ENCODE measurements at regions not wholly inside any gene's neighbourhood (a gene's known extent, or its start where the extent isn't known, plus 50 kb on each side); places are given as distances from the start of the nearest gene placed in this dataset.

GRCh38 chr12:45166056-45166455, 49.8 kb upstream of the ANO6 start:
- Histone ChIP-seq H3K4me3 (no peak overlapping the region), H3K27ac (no peak overlapping the region)
- DNase-seq (ENCODE audit: low spot score), result no peak
- TF ChIP-seq, protein P1, sequence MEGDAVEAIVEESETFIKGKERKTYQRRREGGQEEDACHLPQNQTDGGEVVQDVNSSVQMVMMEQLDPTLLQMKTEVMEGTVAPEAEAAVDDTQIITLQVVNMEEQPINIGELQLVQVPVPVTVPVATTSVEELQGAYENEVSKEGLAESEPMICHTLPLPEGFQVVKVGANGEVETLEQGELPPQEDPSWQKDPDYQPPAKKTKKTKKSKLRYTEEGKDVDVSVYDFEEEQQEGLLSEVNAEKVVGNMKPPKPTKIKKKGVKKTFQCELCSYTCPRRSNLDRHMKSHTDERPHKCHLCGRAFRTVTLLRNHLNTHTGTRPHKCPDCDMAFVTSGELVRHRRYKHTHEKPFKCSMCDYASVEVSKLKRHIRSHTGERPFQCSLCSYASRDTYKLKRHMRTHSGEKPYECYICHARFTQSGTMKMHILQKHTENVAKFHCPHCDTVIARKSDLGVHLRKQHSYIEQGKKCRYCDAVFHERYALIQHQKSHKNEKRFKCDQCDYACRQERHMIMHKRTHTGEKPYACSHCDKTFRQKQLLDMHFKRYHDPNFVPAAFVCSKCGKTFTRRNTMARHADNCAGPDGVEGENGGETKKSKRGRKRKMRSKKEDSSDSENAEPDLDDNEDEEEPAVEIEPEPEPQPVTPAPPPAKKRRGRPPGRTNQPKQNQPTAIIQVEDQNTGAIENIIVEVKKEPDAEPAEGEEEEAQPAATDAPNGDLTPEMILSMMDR (IDR thresholded peaks at IDR 0.05), result no peak

Measured in coronary artery (tissue), 2 donors.